ENCODE measurements at regions not wholly inside any gene's neighbourhood (a gene's known extent, or its start where the extent isn't known, plus 50 kb on each side); places are given as distances from the start of the nearest gene placed in this dataset.
"Not testable (repeated sequence)": the region's sequence is repeated elsewhere in the genome, so short reads cannot be mapped to it uniquely, and the experiment has no call there.

GRCh38 chr14:97788846-97789526, 991.8 kb downstream of the VRK1 start:
- DNase-seq (ENCODE audit: low read depth in 2 of 2) = no peak

- DNase-seq (ENCODE audit: low read depth in 2 of 2) = no peak
Measured at GRCh38 chr14:97791072-97791471, 993.9 kb downstream of the VRK1 start.

GRCh38 chr14:97791906-97792305, 994.7 kb downstream of the VRK1 start:
- DNase-seq (ENCODE audit: low read depth in 2 of 2) = no peak

- DNase-seq (ENCODE audit: low read depth in 2 of 2) = no peak
Measured at GRCh38 chr14:97796511-97796910, 999.3 kb downstream of the VRK1 start.

GRCh38 chr14:97798176-97798575, 1001.0 kb downstream of the VRK1 start:
- DNase-seq (ENCODE audit: low read depth in 2 of 2) = no peak

GRCh38 chr14:97802430-97803373, 1005.5 kb downstream of the VRK1 start:
- DNase-seq (ENCODE audit: low read depth in 2 of 2) = no peak

GRCh38 chr14:97804056-97804455, 1006.9 kb downstream of the VRK1 start:
- DNase-seq (ENCODE audit: low read depth in 2 of 2) = no peak

GRCh38 chr14:97806891-97807290, 1009.7 kb downstream of the VRK1 start:
- DNase-seq (ENCODE audit: low read depth in 2 of 2) = no peak

- not testable (repeated sequence) for DNase-seq (ENCODE audit: low read depth in 2 of 2)
Measured at GRCh38 chr14:97808541-97808940, 1011.4 kb downstream of the VRK1 start.

- no peak for DNase-seq (ENCODE audit: low read depth in 2 of 2)
Measured at GRCh38 chr14:97813556-97813955, 1016.4 kb downstream of the VRK1 start.

- no peak for DNase-seq (ENCODE audit: low read depth in 2 of 2)
Measured at GRCh38 chr14:97820781-97821180, 1023.6 kb downstream of the VRK1 start.

- DNase-seq (ENCODE audit: low read depth in 2 of 2) = no peak
Measured at GRCh38 chr14:97824218-97824617, 1027.0 kb downstream of the VRK1 start.

GRCh38 chr14:97827746-97828145, 1030.6 kb downstream of the VRK1 start:
- DNase-seq (ENCODE audit: low read depth in 2 of 2) = no peak

- DNase-seq (ENCODE audit: low read depth in 2 of 2) = no peak
Measured at GRCh38 chr14:97832776-97833175, 1035.6 kb downstream of the VRK1 start.

GRCh38 chr14:97838986-97839385, 1041.8 kb downstream of the VRK1 start:
- DNase-seq (ENCODE audit: low read depth in 2 of 2) = no peak

GRCh38 chr14:97840159-97840558, 1043.0 kb downstream of the VRK1 start:
- DNase-seq (ENCODE audit: low read depth in 2 of 2) = no peak

- no peak for DNase-seq (ENCODE audit: low read depth in 2 of 2)
Measured at GRCh38 chr14:97841762-97842161, 1044.6 kb downstream of the VRK1 start.

- DNase-seq (ENCODE audit: low read depth in 2 of 2) = no peak
Measured at GRCh38 chr14:97843066-97843465, 1045.9 kb downstream of the VRK1 start.

GRCh38 chr14:97844042-97844441, 1046.9 kb downstream of the VRK1 start:
- no peak for DNase-seq (ENCODE audit: low read depth in 2 of 2)

- DNase-seq (ENCODE audit: low read depth in 2 of 2) = no peak
Measured at GRCh38 chr14:97846156-97846555, 1049.0 kb downstream of the VRK1 start.

GRCh38 chr14:97848317-97848980, 1051.3 kb downstream of the VRK1 start:
- DNase-seq (ENCODE audit: low read depth in 2 of 2) = no peak

GRCh38 chr14:97850466-97850865, 1053.3 kb downstream of the VRK1 start:
- DNase-seq (ENCODE audit: low read depth in 2 of 2) = no peak
